H7 (cell line): ENCODE measurements at regions not wholly inside any gene's neighbourhood (a gene's known extent, or its start where the extent isn't known, plus 50 kb on each side); places are given as distances from the start of the nearest gene placed in this dataset.
"Not testable (repeated sequence)": the region's sequence is repeated elsewhere in the genome, so short reads cannot be mapped to it uniquely, and the experiment has no call there.

Experiments used
- DNase-seq: peaks from one replicate; pipeline ENCODE4 v3.0.0; 2012
- H3K27me3 ChIP-seq: 2 replicates; pipeline ENCODE4 v1.6.0; 2011; ENCODE audit warnings: mild to moderate bottlenecking, low read length; ENCODE audit not compliant: control insufficient read depth, insufficient read depth
- H3K36me3 ChIP-seq: replicated peaks from 2 replicates; pipeline ENCODE4 v1.5.1; 2011; ENCODE audit warnings: low read length; ENCODE audit not compliant: control insufficient read depth, insufficient read depth
- H3K4me3 ChIP-seq: 2 replicates; pipeline ENCODE4 v1.5.1; 2011; ENCODE audit warnings: low read depth, mild to moderate bottlenecking, control low read depth, low read length, moderate library complexity; ENCODE audit not compliant: insufficient read depth

GRCh38 chr17:77825621-77826020 lies 132.9 kb upstream of the TNRC6C start:
- H3K36me3 ChIP-seq: no peaks in the 10 kb centered on the region
- no peak for DNase-seq

GRCh38 chr17:77826132-77826873 lies 132.2 kb upstream of the TNRC6C start:
- Histone ChIP-seq H3K27me3 (no peaks in the 10 kb centered on the region), H3K36me3 (no peaks in the 10 kb centered on the region), H3K4me3 (no peak overlapping the region)
- DNase-seq: no peak

More at GRCh38 chr17:77825621-77826020, 132.9 kb upstream of the TNRC6C start:
- no peak overlapping the region for H3K4me3 ChIP-seq
- no peaks in the 10 kb centered on the region for H3K27me3 ChIP-seq

- H3K36me3 ChIP-seq: no peaks in the 10 kb centered on the region
- no peaks in the 10 kb centered on the region for H3K27me3 ChIP-seq
- no peak for DNase-seq
- no peak overlapping the region for H3K4me3 ChIP-seq
These were observed 131.5 kb upstream of the TNRC6C start for GRCh38 chr17:77827039-77827438.

GRCh38 chr17:77827511-77827910 lies 131.0 kb upstream of the TNRC6C start:
- DNase-seq: no peak
- H3K27me3 ChIP-seq: no peaks in the 10 kb centered on the region
- H3K36me3 ChIP-seq: no peaks in the 10 kb centered on the region
- no peak overlapping the region for H3K4me3 ChIP-seq

- no peak for DNase-seq
- Histone ChIP-seq H3K4me3 (no peak overlapping the region), H3K27me3 (no peaks in the 10 kb centered on the region), H3K36me3 (no peaks in the 10 kb centered on the region)
These were observed 129.6 kb upstream of the TNRC6C start for GRCh38 chr17:77828749-77829539.

- H3K4me3 ChIP-seq: no peak overlapping the region
- H3K27me3 ChIP-seq: no peaks in the 10 kb centered on the region
- no peaks in the 10 kb centered on the region for H3K36me3 ChIP-seq
- DNase-seq: peak; percentile 60
These were observed 128.4 kb upstream of the TNRC6C start for GRCh38 chr17:77829843-77830799.

- H3K36me3 ChIP-seq: no peaks in the 10 kb centered on the region
- H3K4me3 ChIP-seq: no peak overlapping the region
- H3K27me3 ChIP-seq: no peaks in the 10 kb centered on the region
- peak; percentile 56 for DNase-seq
These were observed 127.6 kb upstream of the TNRC6C start for GRCh38 chr17:77830816-77831473.

- Histone ChIP-seq H3K27me3 (no peaks in the 10 kb centered on the region), H3K36me3 (no peaks in the 10 kb centered on the region), H3K4me3 (no peak overlapping the region)
- DNase-seq: peak; percentile 19
These were observed 126.9 kb upstream of the TNRC6C start for GRCh38 chr17:77831474-77832179.

GRCh38 chr17:77832180-77832560 lies 126.3 kb upstream of the TNRC6C start:
- Histone ChIP-seq H3K27me3 (no peaks in the 10 kb centered on the region), H3K36me3 (no peaks in the 10 kb centered on the region), H3K4me3 (no peak overlapping the region)
- peak; percentile 13 for DNase-seq

GRCh38 chr17:77833769-77834168 lies 124.7 kb upstream of the TNRC6C start:
- Histone ChIP-seq H3K4me3 (no peak overlapping the region), H3K36me3 (no peaks in the 10 kb centered on the region), H3K27me3 (no peaks in the 10 kb centered on the region)
- DNase-seq: no peak

GRCh38 chr17:77834170-77835115 lies 124.1 kb upstream of the TNRC6C start:
- DNase-seq: peak; percentile 88
- Histone ChIP-seq H3K4me3 (no peak overlapping the region), H3K27me3 (no peaks in the 10 kb centered on the region), H3K36me3 (no peaks in the 10 kb centered on the region)

GRCh38 chr17:77836557-77837041 lies 121.9 kb upstream of the TNRC6C start:
- Histone ChIP-seq H3K36me3 (no peaks in the 10 kb centered on the region), H3K27me3 (no peaks in the 10 kb centered on the region), H3K4me3 (no peak overlapping the region)
- DNase-seq: no peak

GRCh38 chr17:77837072-77837471 lies 121.4 kb upstream of the TNRC6C start:
- not testable (repeated sequence) for DNase-seq, H3K4me3 ChIP-seq, H3K36me3 ChIP-seq, H3K27me3 ChIP-seq
